HG03354 (cell line): ENCODE measurements at regions not wholly inside any gene's neighbourhood (a gene's known extent, or its start where the extent isn't known, plus 50 kb on each side); places are given as distances from the start of the nearest gene placed in this dataset.
"Not testable (repeated sequence)": the region's sequence is repeated elsewhere in the genome, so short reads cannot be mapped to it uniquely, and the experiment has no call there.

Experiments used
- ATAC-seq: cut with Tn5 transposase; IDR thresholded peaks from one replicate; pipeline ENCODE4 v1.9.1; 2021; ENCODE audit warnings: mild to moderate bottlenecking; ENCODE audit not compliant: unreplicated experiment, poor library complexity, severe bottlenecking

- ATAC-seq = no peak
Measured at GRCh38 chr2:61636686-61637085, 98.5 kb upstream of the XPO1 start.

GRCh38 chr2:61634512-61634911 lies 96.4 kb upstream of the XPO1 start:
- ATAC-seq = no peak

GRCh38 chr2:61633250-61633649 lies 95.1 kb upstream of the XPO1 start:
- no peak for ATAC-seq

- ATAC-seq = no peak
Measured at GRCh38 chr2:61632276-61633169, 94.4 kb upstream of the XPO1 start.

- no peak for ATAC-seq
Measured at GRCh38 chr2:61631321-61631720, 93.2 kb upstream of the XPO1 start.

- ATAC-seq = no peak
Measured at GRCh38 chr2:61626827-61627226, 88.7 kb upstream of the XPO1 start.

- no peak for ATAC-seq
Measured at GRCh38 chr2:61623747-61624146, 85.6 kb upstream of the XPO1 start.

GRCh38 chr2:61620244-61621159 lies 82.3 kb upstream of the XPO1 start:
- ATAC-seq = no peak

- ATAC-seq = no peak
Measured at GRCh38 chr2:61619561-61619960, 81.4 kb upstream of the XPO1 start.

GRCh38 chr2:61617610-61618009 lies 79.5 kb upstream of the XPO1 start:
- no peak for ATAC-seq

- ATAC-seq = no peak
Measured at GRCh38 chr2:61605245-61605644, 67.1 kb upstream of the XPO1 start.

- ATAC-seq = no peak
Measured at GRCh38 chr2:61604433-61604832, 66.3 kb upstream of the XPO1 start.

- ATAC-seq = not testable (repeated sequence)
Measured at GRCh38 chr2:61598515-61599156, 60.5 kb upstream of the XPO1 start.

- no peak for ATAC-seq
Measured at GRCh38 chr2:61597300-61598289, 59.4 kb upstream of the XPO1 start.

GRCh38 chr2:61594201-61594600 lies 56.0 kb upstream of the XPO1 start:
- not testable (repeated sequence) for ATAC-seq

- not testable (repeated sequence) for ATAC-seq
Measured at GRCh38 chr2:61593648-61594047, 55.5 kb upstream of the XPO1 start.

- no peak for ATAC-seq
Measured at GRCh38 chr2:61590214-61590613, 52.1 kb upstream of the XPO1 start.

- ATAC-seq = no peak
Measured at GRCh38 chr2:61588566-61588965, 50.4 kb upstream of the XPO1 start.
